GM11168 (cell line): ENCODE measurements at regions not wholly inside any gene's neighbourhood (a gene's known extent, or its start where the extent isn't known, plus 50 kb on each side); places are given as distances from the start of the nearest gene placed in this dataset.

Source experiments
- in situ Hi-C: fragments of 300-500 bp; cut with MboI; formaldehyde crosslinking; loops from one replicate; pipeline ENCODE4 v1.12.0; 2022; ENCODE audit warnings: low sequenced_read_pairs; ENCODE audit not compliant: unreplicated experiment

DNA sequence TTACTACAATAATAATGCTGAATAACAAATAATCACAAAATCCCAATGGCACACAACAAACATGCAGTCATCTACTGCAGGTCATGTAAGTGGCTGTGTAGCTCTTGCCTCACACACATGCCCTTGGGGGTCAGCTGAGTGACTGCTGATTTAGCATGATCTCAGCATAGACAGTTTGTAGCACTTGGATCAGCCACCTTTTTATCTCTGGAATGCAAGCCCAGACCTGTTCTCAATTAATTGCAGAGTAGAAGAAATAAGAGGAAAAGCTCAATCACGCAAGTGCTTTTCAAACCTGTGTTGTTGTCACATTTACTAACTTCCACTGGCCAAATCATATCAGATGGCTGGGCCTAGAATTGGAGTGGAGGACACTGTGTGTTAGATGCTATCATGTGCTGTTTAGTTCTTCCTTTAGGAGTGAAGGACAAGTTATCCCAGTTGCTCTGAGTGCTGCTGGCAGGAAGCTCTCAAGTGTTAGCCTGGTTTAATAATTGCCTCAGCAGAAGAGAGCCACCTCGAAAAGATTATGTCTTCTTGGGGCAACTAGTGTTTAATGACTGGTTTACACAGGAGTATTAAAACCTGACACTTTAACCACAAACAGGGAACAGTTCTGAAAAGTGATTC lies 128.3 kb upstream of the EPHA5 start:
- in situ Hi-C loops, result no loop called here

- in situ Hi-C loops, result no loop called here
Measured at GRCh38 chr4:65791812-65792308, 121.6 kb upstream of the EPHA5 start.

- in situ Hi-C loops, result no loop called here
Measured at GRCh38 chr4:65791111-65791811, 121.0 kb upstream of the EPHA5 start.

GRCh38 chr4:65789805-65790204 lies 119.5 kb upstream of the EPHA5 start:
- in situ Hi-C loops, result no loop called here

DNA sequence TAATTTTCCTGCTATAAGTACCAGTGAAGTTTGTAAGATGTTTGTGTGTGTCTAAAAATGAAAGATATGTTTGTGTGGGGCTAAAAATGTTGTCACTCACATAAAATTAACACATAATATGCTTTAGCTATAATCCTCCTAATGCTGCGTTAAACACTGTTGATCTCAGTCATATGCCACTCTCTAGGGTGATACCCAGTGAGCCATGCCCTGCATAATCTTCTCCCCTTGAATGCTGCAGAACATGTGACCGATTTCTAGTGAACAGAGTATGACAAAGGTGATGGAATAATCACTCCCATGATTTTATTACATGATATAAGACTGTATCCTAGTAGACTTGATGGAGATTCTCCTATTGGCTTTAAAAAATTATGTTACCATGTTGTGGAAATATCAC lies 119.1 kb upstream of the EPHA5 start:
- in situ Hi-C loops, result no loop called here

DNA sequence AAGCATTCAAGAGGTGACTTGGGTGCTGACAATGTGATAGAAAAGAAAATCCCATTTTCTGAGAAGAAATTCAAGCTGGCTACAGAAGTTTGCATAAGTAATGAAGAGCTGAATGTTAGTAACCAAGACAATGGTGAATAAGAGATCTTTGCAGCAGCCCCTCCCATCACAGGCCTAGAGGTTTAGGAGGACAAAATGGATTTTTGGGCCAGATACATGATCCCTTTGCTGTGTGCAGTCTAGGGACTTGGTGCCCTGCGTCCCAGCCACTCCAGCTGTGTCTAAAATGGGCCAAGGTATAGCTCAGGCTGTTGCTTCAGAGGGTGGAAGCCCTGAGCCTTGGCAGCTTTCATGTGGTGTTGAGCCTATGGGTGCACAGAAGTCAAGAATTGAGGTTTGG lies 107.0 kb upstream of the EPHA5 start:
- in situ Hi-C loops, result no loop called here

GRCh38 chr4:65773636-65774035 lies 103.3 kb upstream of the EPHA5 start:
- in situ Hi-C loops, result no loop called here

GRCh38 chr4:65747386-65747785 lies 77.1 kb upstream of the EPHA5 start:
- in situ Hi-C loops, result no loop called here

- in situ Hi-C loops, result no loop called here
Measured at GRCh38 chr4:65738134-65738533, 67.8 kb upstream of the EPHA5 start.

DNA sequence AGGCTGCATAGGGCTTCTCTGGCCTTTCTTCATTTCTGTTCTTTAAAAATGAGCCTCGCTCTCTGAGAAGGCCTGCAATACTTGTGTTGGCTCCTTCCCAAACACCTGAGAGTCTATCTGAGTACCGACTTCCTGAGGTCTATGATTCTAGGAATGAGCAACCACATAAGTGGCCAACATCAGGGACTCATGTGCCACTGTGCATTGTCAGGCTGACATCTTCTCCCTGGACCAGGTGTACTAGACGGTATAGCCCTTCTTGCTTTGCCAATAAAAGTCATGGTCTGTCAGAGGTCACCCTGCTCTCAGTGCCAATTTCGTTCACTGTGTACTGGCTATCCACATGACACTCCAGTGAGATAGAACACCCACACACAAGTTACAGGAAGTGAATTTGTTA lies 67.4 kb upstream of the EPHA5 start:
- in situ Hi-C loops, result no loop called here

- in situ Hi-C loops, result no loop called here
Measured at GRCh38 chr4:65724973-65725372, 54.7 kb upstream of the EPHA5 start.
